ENCODE measurements at regions not wholly inside any gene's neighbourhood (a gene's known extent, or its start where the extent isn't known, plus 50 kb on each side); places are given as distances from the start of the nearest gene placed in this dataset.

DNA sequence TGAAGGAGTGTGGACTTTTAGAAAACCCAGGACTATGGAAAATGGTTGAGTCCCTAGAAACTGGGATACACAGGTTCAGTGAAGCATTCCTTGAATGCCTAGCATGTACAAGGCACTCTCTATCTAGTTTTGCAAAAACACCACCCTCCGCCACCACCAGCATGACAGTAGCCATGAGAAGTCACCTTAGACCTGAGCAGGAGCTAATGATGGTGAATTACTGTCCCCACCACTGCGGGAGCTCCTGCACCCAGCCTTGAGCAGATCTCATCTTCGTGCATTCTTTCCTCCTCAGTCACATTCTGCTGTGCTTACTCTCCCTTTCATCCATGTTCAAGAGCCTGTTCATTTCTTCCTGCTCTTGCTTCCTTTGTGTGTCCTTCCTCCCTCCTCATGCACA, 86.2 kb upstream of the ZNF516 start:
- TF ChIP-seq, protein P1, sequence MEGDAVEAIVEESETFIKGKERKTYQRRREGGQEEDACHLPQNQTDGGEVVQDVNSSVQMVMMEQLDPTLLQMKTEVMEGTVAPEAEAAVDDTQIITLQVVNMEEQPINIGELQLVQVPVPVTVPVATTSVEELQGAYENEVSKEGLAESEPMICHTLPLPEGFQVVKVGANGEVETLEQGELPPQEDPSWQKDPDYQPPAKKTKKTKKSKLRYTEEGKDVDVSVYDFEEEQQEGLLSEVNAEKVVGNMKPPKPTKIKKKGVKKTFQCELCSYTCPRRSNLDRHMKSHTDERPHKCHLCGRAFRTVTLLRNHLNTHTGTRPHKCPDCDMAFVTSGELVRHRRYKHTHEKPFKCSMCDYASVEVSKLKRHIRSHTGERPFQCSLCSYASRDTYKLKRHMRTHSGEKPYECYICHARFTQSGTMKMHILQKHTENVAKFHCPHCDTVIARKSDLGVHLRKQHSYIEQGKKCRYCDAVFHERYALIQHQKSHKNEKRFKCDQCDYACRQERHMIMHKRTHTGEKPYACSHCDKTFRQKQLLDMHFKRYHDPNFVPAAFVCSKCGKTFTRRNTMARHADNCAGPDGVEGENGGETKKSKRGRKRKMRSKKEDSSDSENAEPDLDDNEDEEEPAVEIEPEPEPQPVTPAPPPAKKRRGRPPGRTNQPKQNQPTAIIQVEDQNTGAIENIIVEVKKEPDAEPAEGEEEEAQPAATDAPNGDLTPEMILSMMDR (IDR thresholded peaks at IDR 0.05) = no peak
- Histone ChIP-seq H3K9me3 (no peaks in the 10 kb centered on the region), H3K4me3 (no peak overlapping the region), H3K36me3 (no peaks in the 10 kb centered on the region), H3K27ac (no peak overlapping the region), H3K27me3 (replicated peaks; ENCODE audit: insufficient read depth) (no peaks in the 10 kb centered on the region), H3K4me1 (ENCODE audit: control insufficient read depth in 1 of 2, low read depth in 2 of 2) (peaks cover 0 to 6% of the 10 kb centered on the region in 2 donors)
- ATAC-seq (ENCODE audit: insufficient number of reproducible peaks, low FRiP score, low read depth) (no peak), DNase-seq (ENCODE audit: low spot score) (no peak)

DNA sequence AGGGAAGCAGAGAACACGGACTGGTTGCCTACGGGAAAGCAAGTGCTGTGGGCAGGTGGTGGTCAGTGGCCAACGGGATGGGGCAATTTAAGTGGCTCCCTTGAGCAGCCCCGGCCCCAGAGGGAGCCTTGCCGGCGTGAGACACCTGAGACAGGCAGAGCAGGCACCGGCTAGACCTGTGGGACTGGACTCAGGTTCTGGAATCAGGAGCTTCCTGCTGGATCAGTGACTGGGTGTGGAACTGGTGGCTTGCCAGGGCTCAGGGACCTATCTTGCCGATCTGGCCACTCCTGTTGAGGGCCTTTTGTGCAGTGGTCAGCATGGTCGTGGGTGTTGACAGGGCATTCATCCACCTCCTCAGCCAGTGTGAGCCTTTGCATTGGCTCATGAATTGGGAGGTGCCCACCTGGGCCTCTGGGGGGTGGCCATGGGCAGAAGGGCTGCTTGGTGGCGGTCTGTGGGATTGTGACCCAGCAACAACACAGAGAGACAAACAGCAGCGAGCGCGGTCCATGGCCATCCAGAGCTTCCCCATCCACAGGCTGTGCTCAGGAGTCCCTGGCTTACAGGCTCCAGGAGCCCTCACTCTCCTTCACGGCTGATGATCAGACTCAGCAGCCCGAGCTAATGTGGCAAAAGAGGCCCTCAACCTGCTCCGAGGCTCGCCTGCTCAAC, 85.4 kb upstream of the ZNF516 start:
- no peak overlapping the region for H3K27ac ChIP-seq
- H3K9me3 ChIP-seq = no peaks in the 10 kb centered on the region
- H3K4me3 ChIP-seq = no peak overlapping the region
- TF ChIP-seq, protein P1 (IDR thresholded peaks at IDR 0.05) = no peak
- H3K27me3 ChIP-seq (replicated peaks; ENCODE audit: insufficient read depth) = no peaks in the 10 kb centered on the region
- ATAC-seq (ENCODE audit: insufficient number of reproducible peaks, low FRiP score, low read depth) = no peak
- no peak for DNase-seq (ENCODE audit: low spot score)
- no peaks in the 10 kb centered on the region for H3K36me3 ChIP-seq
- peaks cover 0 to 6% of the 10 kb centered on the region in 2 donors for H3K4me1 ChIP-seq (ENCODE audit: control insufficient read depth in 1 of 2, low read depth in 2 of 2)

DNA sequence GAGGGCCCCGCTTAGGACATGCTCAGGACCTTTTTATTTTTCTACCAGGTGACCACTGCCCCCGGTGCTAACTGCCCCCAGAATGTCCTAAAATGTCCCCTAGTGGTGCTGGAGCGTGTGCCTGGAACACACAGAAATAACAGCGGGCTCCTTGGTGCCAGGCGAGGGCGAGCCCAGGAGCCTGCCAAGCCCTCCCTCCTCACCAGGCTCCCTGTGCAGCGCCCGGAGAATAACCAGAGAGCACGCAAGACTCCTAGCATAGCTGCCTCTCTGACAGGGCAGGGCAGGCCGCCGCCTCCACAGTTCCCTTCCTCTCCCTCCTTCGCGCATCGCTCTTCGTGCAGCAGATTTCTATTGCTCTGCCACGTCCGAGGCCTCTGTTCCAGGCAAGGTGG, 84.3 kb upstream of the ZNF516 start:
- Histone ChIP-seq H3K4me3 (peak overlapping the region; percentile 42), H3K9me3 (no peaks in the 10 kb centered on the region), H3K4me1 (ENCODE audit: control insufficient read depth in 1 of 2, low read depth in 2 of 2) (peaks cover 0 to 6% of the 10 kb centered on the region in 2 donors), H3K27ac (no peak overlapping the region), H3K27me3 (replicated peaks; ENCODE audit: insufficient read depth) (no peaks in the 10 kb centered on the region), H3K36me3 (no peaks in the 10 kb centered on the region)
- DNase-seq (ENCODE audit: low spot score) (no peak), ATAC-seq (ENCODE audit: insufficient number of reproducible peaks, low FRiP score, low read depth) (no peak)
- TF ChIP-seq, protein P1 (IDR thresholded peaks at IDR 0.05) = no peak

DNA sequence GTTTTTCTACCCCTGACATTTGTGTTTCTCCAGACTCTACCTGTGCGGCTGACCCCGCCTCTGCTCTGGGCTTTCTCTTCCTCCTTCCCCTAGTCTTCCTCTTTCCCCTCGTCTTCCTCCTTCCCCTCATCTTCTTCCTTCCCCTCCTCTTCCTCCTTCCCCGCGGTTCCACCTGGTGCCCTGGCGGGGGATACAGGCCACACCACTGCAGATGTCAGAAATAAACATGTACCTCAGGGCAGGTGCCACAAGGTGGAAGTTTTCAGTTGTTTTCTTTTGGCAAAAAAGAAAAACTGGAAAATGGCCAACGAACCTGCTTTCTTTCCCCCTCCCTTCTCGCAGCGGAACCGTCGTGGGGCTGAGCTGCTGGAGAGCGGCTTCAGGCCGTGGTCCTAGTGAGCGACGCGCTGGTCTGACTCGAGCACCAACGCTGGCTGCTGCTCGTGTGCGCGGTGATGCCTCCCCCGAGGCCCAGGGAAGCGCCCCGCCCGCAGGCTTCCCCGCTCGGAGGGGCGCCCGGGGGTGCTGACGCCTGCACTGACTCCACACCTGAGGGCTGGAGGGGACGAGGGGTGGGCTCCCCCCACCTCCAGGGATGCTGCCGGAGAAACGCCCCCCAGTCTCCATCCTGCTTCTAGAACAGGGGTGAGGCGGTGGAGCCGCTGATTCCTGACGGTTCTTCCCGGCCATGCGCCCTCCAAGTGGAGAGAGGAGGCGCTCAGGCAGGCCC, 83.7 kb upstream of the ZNF516 start:
- ATAC-seq (ENCODE audit: insufficient number of reproducible peaks, low FRiP score, low read depth) (no peak), DNase-seq (ENCODE audit: low spot score) (no peak)
- H3K27ac ChIP-seq = no peak overlapping the region

More for the DNA sequence above, 83.7 kb upstream of the ZNF516 start:
- TF ChIP-seq, protein P1 (IDR thresholded peaks at IDR 0.05) = no peak
- Histone ChIP-seq H3K9me3 (no peaks in the 10 kb centered on the region), H3K4me3 (peak overlapping the region; percentile 42), H3K36me3 (no peaks in the 10 kb centered on the region), H3K4me1 (ENCODE audit: control insufficient read depth in 1 of 2, low read depth in 2 of 2) (peaks cover 0 to 6% of the 10 kb centered on the region in 2 donors), H3K27me3 (replicated peaks; ENCODE audit: insufficient read depth) (no peaks in the 10 kb centered on the region)

Data from thoracic aorta (tissue), 2 donors.